ENCODE measurements at regions not wholly inside any gene's neighbourhood (a gene's known extent, or its start where the extent isn't known, plus 50 kb on each side); places are given as distances from the start of the nearest gene placed in this dataset.

DNA sequence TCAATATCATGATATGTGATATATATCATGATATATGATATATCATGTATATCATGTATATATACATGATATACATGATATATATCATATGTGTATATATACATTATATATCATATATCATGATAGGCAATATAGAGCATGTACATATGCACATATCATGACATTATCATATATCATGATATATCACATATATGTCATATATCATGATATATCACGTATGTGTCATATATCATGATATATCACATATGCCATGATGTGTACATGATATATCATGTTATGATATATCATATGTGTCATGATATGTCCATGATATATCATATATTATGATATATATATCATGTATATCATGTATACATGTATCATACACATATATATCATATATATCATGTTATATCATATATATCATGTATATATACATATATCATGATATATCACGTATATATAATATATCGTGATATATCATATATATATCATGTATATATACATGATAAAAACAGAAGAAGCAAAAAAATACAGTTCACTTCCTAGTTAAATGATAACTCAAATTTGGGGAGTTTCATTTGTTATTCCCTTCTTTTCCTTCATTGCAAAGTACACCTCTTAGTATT is 670.1 kb upstream of the EPHA5 start:
- Histone ChIP-seq H3K4me3 (ENCODE audit: low read length, poor library complexity, severe bottlenecking) (no peak overlapping the region), H3K36me3 (ENCODE audit: insufficient read depth, low read length) (no peaks in the 10 kb centered on the region), H3K9me2 (replicated peaks; ENCODE audit: low read depth, low read length) (no peaks in the 10 kb centered on the region), H3K4me1 (ENCODE audit: insufficient read depth, low read length, poor library complexity, severe bottlenecking) (no peaks in the 10 kb centered on the region), H3K9me3 (ENCODE audit: insufficient read depth, low read depth, low read length) (no peaks in the 10 kb centered on the region), H3K79me2 (ENCODE audit: insufficient read depth, low read length) (no peaks in the 10 kb centered on the region), H3K9ac (ENCODE audit: low read depth, low read length, poor library complexity, severe bottlenecking) (no peak overlapping the region), H3K4me2 (ENCODE audit: low read depth, low read length, poor library complexity, severe bottlenecking) (no peak overlapping the region), H3F3A (ENCODE audit: low read depth) (no peaks in the 10 kb centered on the region), H4K20me1 (ENCODE audit: insufficient read depth, low read length, poor library complexity, severe bottlenecking) (no peaks in the 10 kb centered on the region), H2AFZ (ENCODE audit: low read length) (no peak overlapping the region), H3K27me3 (ENCODE audit: insufficient read depth, low read length, poor library complexity, severe bottlenecking) (no peaks in the 10 kb centered on the region)
- TF ChIP-seq, protein P1, sequence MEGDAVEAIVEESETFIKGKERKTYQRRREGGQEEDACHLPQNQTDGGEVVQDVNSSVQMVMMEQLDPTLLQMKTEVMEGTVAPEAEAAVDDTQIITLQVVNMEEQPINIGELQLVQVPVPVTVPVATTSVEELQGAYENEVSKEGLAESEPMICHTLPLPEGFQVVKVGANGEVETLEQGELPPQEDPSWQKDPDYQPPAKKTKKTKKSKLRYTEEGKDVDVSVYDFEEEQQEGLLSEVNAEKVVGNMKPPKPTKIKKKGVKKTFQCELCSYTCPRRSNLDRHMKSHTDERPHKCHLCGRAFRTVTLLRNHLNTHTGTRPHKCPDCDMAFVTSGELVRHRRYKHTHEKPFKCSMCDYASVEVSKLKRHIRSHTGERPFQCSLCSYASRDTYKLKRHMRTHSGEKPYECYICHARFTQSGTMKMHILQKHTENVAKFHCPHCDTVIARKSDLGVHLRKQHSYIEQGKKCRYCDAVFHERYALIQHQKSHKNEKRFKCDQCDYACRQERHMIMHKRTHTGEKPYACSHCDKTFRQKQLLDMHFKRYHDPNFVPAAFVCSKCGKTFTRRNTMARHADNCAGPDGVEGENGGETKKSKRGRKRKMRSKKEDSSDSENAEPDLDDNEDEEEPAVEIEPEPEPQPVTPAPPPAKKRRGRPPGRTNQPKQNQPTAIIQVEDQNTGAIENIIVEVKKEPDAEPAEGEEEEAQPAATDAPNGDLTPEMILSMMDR (conservative IDR thresholded peaks at IDR 0.05; ENCODE audit: low read length): no peak
- no peak for TF ChIP-seq EZH2phosphoT487 (IDR thresholded peaks at IDR 0.05; ENCODE audit: borderline replicate concordance)

DNA sequence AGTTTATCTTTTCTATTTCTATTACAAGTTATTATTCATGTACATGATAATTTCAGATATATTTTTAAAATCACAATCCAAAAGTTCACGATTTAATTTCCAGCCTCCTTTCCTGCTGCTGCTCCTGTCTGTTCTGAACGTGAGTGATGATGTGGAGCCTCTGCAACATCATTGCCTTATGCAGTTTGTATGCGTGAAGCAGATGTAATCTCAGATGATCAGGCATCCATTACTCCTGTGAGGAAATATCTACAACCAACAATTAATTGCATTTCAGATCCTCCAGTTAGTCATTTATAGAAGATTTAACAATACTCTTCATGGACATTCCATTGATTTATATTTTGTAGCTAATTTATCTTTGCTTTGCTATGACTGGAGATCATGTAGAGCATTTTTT is 668.7 kb upstream of the EPHA5 start:
- Histone ChIP-seq H3K9me2 (replicated peaks; ENCODE audit: low read depth, low read length) (no peaks in the 10 kb centered on the region), H3K9ac (ENCODE audit: low read depth, low read length, poor library complexity, severe bottlenecking) (no peak overlapping the region), H3K4me1 (ENCODE audit: insufficient read depth, low read length, poor library complexity, severe bottlenecking) (no peaks in the 10 kb centered on the region), H3K9me3 (ENCODE audit: insufficient read depth, low read depth, low read length) (no peaks in the 10 kb centered on the region), H3K79me2 (ENCODE audit: insufficient read depth, low read length) (no peaks in the 10 kb centered on the region), H4K20me1 (ENCODE audit: insufficient read depth, low read length, poor library complexity, severe bottlenecking) (no peaks in the 10 kb centered on the region), H3K27me3 (ENCODE audit: insufficient read depth, low read length, poor library complexity, severe bottlenecking) (no peaks in the 10 kb centered on the region), H3F3A (ENCODE audit: low read depth) (no peaks in the 10 kb centered on the region), H2AFZ (ENCODE audit: low read length) (no peak overlapping the region), H3K4me3 (ENCODE audit: low read length, poor library complexity, severe bottlenecking) (no peak overlapping the region), H3K36me3 (ENCODE audit: insufficient read depth, low read length) (no peaks in the 10 kb centered on the region), H3K4me2 (ENCODE audit: low read depth, low read length, poor library complexity, severe bottlenecking) (no peak overlapping the region)
- TF ChIP-seq, protein P1 (conservative IDR thresholded peaks at IDR 0.05; ENCODE audit: low read length): no peak
- no peak for TF ChIP-seq EZH2phosphoT487 (IDR thresholded peaks at IDR 0.05; ENCODE audit: borderline replicate concordance)

DNA sequence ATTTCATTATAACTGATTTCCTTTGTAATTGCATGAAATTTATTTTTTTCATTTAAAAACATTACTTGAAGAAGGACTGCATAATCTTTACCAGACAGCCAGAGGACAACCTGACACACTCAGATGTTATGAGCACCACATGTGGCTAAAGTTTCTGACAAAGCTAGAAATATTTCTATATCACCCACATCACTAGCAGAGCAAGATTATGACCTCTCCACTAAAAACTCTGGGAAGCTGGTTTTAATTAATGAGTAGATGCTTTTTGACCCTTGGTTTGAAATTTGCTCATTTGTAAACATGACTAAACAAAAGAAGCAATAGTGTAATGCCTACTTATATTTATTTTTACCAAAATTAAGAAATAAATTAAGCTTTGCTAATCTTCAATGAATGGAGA is 661.5 kb upstream of the EPHA5 start:
- no peak overlapping the region for H2AFZ ChIP-seq (ENCODE audit: low read length)
- no peak overlapping the region for H3K9ac ChIP-seq (ENCODE audit: low read depth, low read length, poor library complexity, severe bottlenecking)
- H3F3A ChIP-seq (ENCODE audit: low read depth): no peaks in the 10 kb centered on the region
- no peaks in the 10 kb centered on the region for H3K9me2 ChIP-seq (replicated peaks; ENCODE audit: low read depth, low read length)
- no peaks in the 10 kb centered on the region for H4K20me1 ChIP-seq (ENCODE audit: insufficient read depth, low read length, poor library complexity, severe bottlenecking)
- no peaks in the 10 kb centered on the region for H3K36me3 ChIP-seq (ENCODE audit: insufficient read depth, low read length)
- H3K4me1 ChIP-seq (ENCODE audit: insufficient read depth, low read length, poor library complexity, severe bottlenecking): no peaks in the 10 kb centered on the region
- H3K4me2 ChIP-seq (ENCODE audit: low read depth, low read length, poor library complexity, severe bottlenecking): no peak overlapping the region
- TF ChIP-seq, protein P1 (conservative IDR thresholded peaks at IDR 0.05; ENCODE audit: low read length): no peak
- no peak for TF ChIP-seq EZH2phosphoT487 (IDR thresholded peaks at IDR 0.05; ENCODE audit: borderline replicate concordance)
- no peaks in the 10 kb centered on the region for H3K9me3 ChIP-seq (ENCODE audit: insufficient read depth, low read depth, low read length)
- no peak overlapping the region for H3K4me3 ChIP-seq (ENCODE audit: low read length, poor library complexity, severe bottlenecking)
- H3K27me3 ChIP-seq (ENCODE audit: insufficient read depth, low read length, poor library complexity, severe bottlenecking): no peaks in the 10 kb centered on the region
- no peaks in the 10 kb centered on the region for H3K79me2 ChIP-seq (ENCODE audit: insufficient read depth, low read length)
